ENCODE measurements at regions not wholly inside any gene's neighbourhood (a gene's known extent, or its start where the extent isn't known, plus 50 kb on each side); places are given as distances from the start of the nearest gene placed in this dataset.

DNA sequence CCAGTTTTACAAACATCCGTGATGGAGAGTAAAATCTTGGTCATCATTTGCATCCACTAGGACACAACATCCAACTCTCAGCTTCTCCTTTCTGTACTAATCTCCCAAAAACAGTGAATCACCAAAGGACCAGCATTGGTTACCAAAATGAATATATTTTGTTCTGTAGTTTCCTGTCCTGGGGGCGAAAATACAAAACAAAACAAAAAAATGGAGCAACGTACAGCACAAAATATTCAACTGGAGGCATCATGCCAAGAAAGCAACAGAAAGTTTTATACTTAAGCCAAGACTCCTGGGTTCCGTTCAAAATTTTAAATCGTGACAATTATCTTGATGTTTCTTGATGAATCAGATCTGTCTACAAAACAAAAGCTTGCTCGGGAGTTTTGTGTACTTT, 126.6 kb upstream of the CCDC28A start:
- Histone ChIP-seq H3K27me3 (ENCODE audit: control insufficient read depth, insufficient read depth, low read length) (no peaks in the 10 kb centered on the region), H3K9me3 (ENCODE audit: control insufficient read depth, insufficient read depth, low read depth, low read length) (no peaks in the 10 kb centered on the region), H3K9ac (ENCODE audit: insufficient read depth, low read length) (no peak overlapping the region), H4K20me1 (ENCODE audit: control insufficient read depth, extremely low read depth, insufficient read depth, low read length) (no peaks in the 10 kb centered on the region), H3K4me1 (ENCODE audit: control insufficient read depth, extremely low read depth, insufficient read depth, low read length) (no peaks in the 10 kb centered on the region), H3K4me2 (ENCODE audit: extremely low read depth, insufficient read depth, low read length) (peak overlapping the region; percentile 72), H3K4me3 (replicated peaks in 1 of 4; ENCODE audit: control extremely low read depth in 1 of 4, insufficient read depth in 1 of 4, low read depth in 3 of 4, low read length in 4 of 4) (peak overlapping the region in 3 of 4 experiments; percentile 8 to 52 (median 46)), H3K36me3 (ENCODE audit: control insufficient read depth, insufficient read depth, low read length) (no peaks in the 10 kb centered on the region), H3K79me2 (ENCODE audit: control insufficient read depth, insufficient read depth, low read length) (no peaks in the 10 kb centered on the region), H2AFZ (ENCODE audit: low read length) (peak overlapping the region; percentile 55), H3K27ac (ENCODE audit: insufficient read depth, low read length) (peak overlapping the region; percentile 17)
- no peak for TF ChIP-seq EZH2 (IDR thresholded peaks at IDR 0.05; ENCODE audit: low read length, missing control alignments)
- TF ChIP-seq, protein P1, sequence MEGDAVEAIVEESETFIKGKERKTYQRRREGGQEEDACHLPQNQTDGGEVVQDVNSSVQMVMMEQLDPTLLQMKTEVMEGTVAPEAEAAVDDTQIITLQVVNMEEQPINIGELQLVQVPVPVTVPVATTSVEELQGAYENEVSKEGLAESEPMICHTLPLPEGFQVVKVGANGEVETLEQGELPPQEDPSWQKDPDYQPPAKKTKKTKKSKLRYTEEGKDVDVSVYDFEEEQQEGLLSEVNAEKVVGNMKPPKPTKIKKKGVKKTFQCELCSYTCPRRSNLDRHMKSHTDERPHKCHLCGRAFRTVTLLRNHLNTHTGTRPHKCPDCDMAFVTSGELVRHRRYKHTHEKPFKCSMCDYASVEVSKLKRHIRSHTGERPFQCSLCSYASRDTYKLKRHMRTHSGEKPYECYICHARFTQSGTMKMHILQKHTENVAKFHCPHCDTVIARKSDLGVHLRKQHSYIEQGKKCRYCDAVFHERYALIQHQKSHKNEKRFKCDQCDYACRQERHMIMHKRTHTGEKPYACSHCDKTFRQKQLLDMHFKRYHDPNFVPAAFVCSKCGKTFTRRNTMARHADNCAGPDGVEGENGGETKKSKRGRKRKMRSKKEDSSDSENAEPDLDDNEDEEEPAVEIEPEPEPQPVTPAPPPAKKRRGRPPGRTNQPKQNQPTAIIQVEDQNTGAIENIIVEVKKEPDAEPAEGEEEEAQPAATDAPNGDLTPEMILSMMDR (conservative IDR thresholded peaks at IDR 0.05 in 1 of 2, IDR thresholded peaks at IDR 0.05 in 1 of 2; ENCODE audit: low read depth in 1 of 2, low read length in 2 of 2): no peak
- peak; percentile 63 to 64 for DNase-seq (ENCODE audit: low read depth in 2 of 2)

DNA sequence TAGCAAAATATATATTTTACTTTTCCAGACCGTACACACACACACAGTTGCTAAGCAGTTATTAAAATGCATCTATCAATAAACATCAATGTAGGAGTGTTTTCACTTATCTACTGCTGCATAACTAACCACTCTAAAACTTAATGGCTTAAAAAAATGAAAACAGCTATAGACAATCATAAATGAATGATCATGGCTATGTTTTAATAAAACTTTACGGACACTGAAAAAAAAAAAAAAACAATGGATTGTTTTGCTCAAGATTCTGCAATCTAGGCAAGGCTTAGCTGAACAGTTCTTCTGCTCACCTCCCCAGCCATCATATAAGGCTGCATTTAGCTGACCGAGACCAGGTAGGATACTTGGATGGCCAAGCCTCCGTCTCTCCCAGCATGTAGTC, 125.4 kb upstream of the CCDC28A start:
- Histone ChIP-seq H3K9me3 (ENCODE audit: control insufficient read depth, insufficient read depth, low read depth, low read length) (no peaks in the 10 kb centered on the region), H3K27ac (ENCODE audit: insufficient read depth, low read length) (no peak overlapping the region), H4K20me1 (ENCODE audit: control insufficient read depth, extremely low read depth, insufficient read depth, low read length) (no peaks in the 10 kb centered on the region), H2AFZ (ENCODE audit: low read length) (no peak overlapping the region), H3K27me3 (ENCODE audit: control insufficient read depth, insufficient read depth, low read length) (no peaks in the 10 kb centered on the region), H3K4me1 (ENCODE audit: control insufficient read depth, extremely low read depth, insufficient read depth, low read length) (no peaks in the 10 kb centered on the region), H3K79me2 (ENCODE audit: control insufficient read depth, insufficient read depth, low read length) (no peaks in the 10 kb centered on the region), H3K4me3 (replicated peaks in 1 of 4; ENCODE audit: control extremely low read depth in 1 of 4, insufficient read depth in 1 of 4, low read depth in 3 of 4, low read length in 4 of 4) (no peak overlapping the region), H3K36me3 (ENCODE audit: control insufficient read depth, insufficient read depth, low read length) (no peaks in the 10 kb centered on the region), H3K9ac (ENCODE audit: insufficient read depth, low read length) (no peak overlapping the region), H3K4me2 (ENCODE audit: extremely low read depth, insufficient read depth, low read length) (no peak overlapping the region)
- no peak for DNase-seq (ENCODE audit: low read depth in 2 of 2)
- TF ChIP-seq EZH2 (IDR thresholded peaks at IDR 0.05; ENCODE audit: low read length, missing control alignments): no peak
- TF ChIP-seq, protein P1 (conservative IDR thresholded peaks at IDR 0.05 in 1 of 2, IDR thresholded peaks at IDR 0.05 in 1 of 2; ENCODE audit: low read depth in 1 of 2, low read length in 2 of 2): no peak

DNA sequence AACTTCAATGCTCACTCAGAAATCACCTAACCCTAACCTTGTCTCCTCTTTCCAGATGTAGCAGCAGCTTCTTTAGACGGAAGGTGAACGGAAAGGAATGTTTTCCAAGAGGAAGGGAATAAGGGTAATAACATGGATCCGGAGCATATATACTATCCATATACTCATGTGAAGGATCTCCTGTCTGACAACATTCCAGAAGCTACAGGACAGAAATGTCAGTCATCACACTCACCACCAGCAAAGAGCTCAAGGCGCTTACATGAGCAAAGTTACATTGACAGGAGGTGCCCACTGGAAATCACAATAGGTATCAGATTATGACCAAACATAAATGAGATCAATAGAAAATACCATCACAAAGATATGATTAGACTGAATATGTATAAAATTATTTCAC, 122.1 kb upstream of the CCDC28A start:
- TF ChIP-seq, protein P1 (conservative IDR thresholded peaks at IDR 0.05 in 1 of 2, IDR thresholded peaks at IDR 0.05 in 1 of 2; ENCODE audit: low read depth in 1 of 2, low read length in 2 of 2): no peak
- TF ChIP-seq EZH2 (IDR thresholded peaks at IDR 0.05; ENCODE audit: low read length, missing control alignments): no peak

More for the DNA sequence above, 122.1 kb upstream of the CCDC28A start:
- DNase-seq (ENCODE audit: low read depth in 2 of 2): no peak
- H3K36me3 ChIP-seq (ENCODE audit: control insufficient read depth, insufficient read depth, low read length): no peaks in the 10 kb centered on the region
- no peak overlapping the region for H3K4me2 ChIP-seq (ENCODE audit: extremely low read depth, insufficient read depth, low read length)
- H4K20me1 ChIP-seq (ENCODE audit: control insufficient read depth, extremely low read depth, insufficient read depth, low read length): no peaks in the 10 kb centered on the region
- H3K9me3 ChIP-seq (ENCODE audit: control insufficient read depth, insufficient read depth, low read depth, low read length): no peaks in the 10 kb centered on the region
- no peak overlapping the region for H3K4me3 ChIP-seq (replicated peaks in 1 of 4; ENCODE audit: control extremely low read depth in 1 of 4, insufficient read depth in 1 of 4, low read depth in 3 of 4, low read length in 4 of 4)
- no peak overlapping the region for H3K27ac ChIP-seq (ENCODE audit: insufficient read depth, low read length)
- peaks cover 6% of the 10 kb centered on the region for H3K4me1 ChIP-seq (ENCODE audit: control insufficient read depth, extremely low read depth, insufficient read depth, low read length)
- no peaks in the 10 kb centered on the region for H3K27me3 ChIP-seq (ENCODE audit: control insufficient read depth, insufficient read depth, low read length)
- no peaks in the 10 kb centered on the region for H3K79me2 ChIP-seq (ENCODE audit: control insufficient read depth, insufficient read depth, low read length)
- no peak overlapping the region for H2AFZ ChIP-seq (ENCODE audit: low read length)
- H3K9ac ChIP-seq (ENCODE audit: insufficient read depth, low read length): no peak overlapping the region
